Panc1 (cell line): ENCODE measurements at regions not wholly inside any gene's neighbourhood (a gene's known extent, or its start where the extent isn't known, plus 50 kb on each side); places are given as distances from the start of the nearest gene placed in this dataset.

Source experiments
- ATAC-seq: fragments of 200-7000 bp; cut with Tn5 transposase; 2 replicates; pipeline ENCODE4 v1.9.1; 2020; ENCODE audit warnings: mild to moderate bottlenecking, moderate library complexity
- BruUV-seq: library from RNA; stranded (reverse); fragments of 400-500 nt; replicated peaks from 2 replicates; lab custom pipeline; 2021; lab: Mats Ljungman, UMichigan
- CTCF ChIA-PET: fragments of 300-600 bp; sonication (Branson Sonifier 250); formaldehyde crosslinking; loops from one replicate; lab custom pipeline; 2022; ENCODE audit warnings: antibody characterized with exemption; lab: Charles Lee
- POLR2A ChIA-PET: fragments of 300-600 bp; sonication (Branson Sonifier 250); formaldehyde crosslinking; loops from one replicate; lab custom pipeline; 2022; ENCODE audit warnings: antibody characterized with exemption; lab: Charles Lee
- DNase-seq: peaks from one replicate; pipeline ENCODE4 v3.0.0-alpha.2; 2010; ENCODE audit warnings: low read depth, low spot score
- H3K27ac ChIP-seq: 2 replicates; pipeline ENCODE4 v1.5.1; 2011; ENCODE audit warnings: mild to moderate bottlenecking, low read length, inconsistent platforms
- H3K27me3 ChIP-seq: fragments of 200-500 bp; sonication (Bioruptor generic); 2 replicates; pipeline ENCODE4 v1.6.0; 2014; ENCODE audit warnings: low read length, inconsistent platforms; ENCODE audit not compliant: control insufficient read depth, insufficient read depth
- H3K36me3 ChIP-seq: fragments of 200-500 bp; sonication (Bioruptor generic); 2 replicates; pipeline ENCODE4 v1.5.1; 2014; ENCODE audit warnings: inconsistent platforms, mild to moderate bottlenecking, low read length, moderate library complexity; ENCODE audit not compliant: control insufficient read depth, insufficient read depth
- H3K4me1 ChIP-seq: 2 replicates; pipeline ENCODE4 v1.5.1; 2011; ENCODE audit warnings: inconsistent platforms, mild to moderate bottlenecking, low read length, moderate library complexity; ENCODE audit not compliant: control insufficient read depth, insufficient read depth
- H3K4me3 ChIP-seq, 2 experiments: 2 replicates each; pipeline ENCODE4 v1.5.1; 2011 to 2012; ENCODE audit warnings: low read depth in 2 of 2, low read length in 2 of 2, mild to moderate bottlenecking in 2 of 2, inconsistent platforms in 1 of 2, moderate library complexity in 1 of 2
- H3K9me3 ChIP-seq: fragments of 200-500 bp; sonication (Bioruptor generic); 2 replicates; pipeline ENCODE4 v1.5.1; 2014; ENCODE audit warnings: low read depth, mild to moderate bottlenecking, inconsistent platforms, low read length, moderate library complexity; ENCODE audit not compliant: control insufficient read depth, insufficient read depth
- POLR2AphosphoS5 ChIP-seq: IDR thresholded peaks from 2 replicates; pipeline ENCODE4 v1.6.1; 2012; ENCODE audit warnings: mild to moderate bottlenecking, low read depth, low read length, moderate library complexity
- SIN3A ChIP-seq: IDR thresholded peaks from 2 replicates; pipeline ENCODE4 v1.6.1; 2012; ENCODE audit warnings: low read depth, mild to moderate bottlenecking, low read length, moderate library complexity, borderline replicate concordance; ENCODE audit not compliant: insufficient read depth
- TCF7L2 ChIP-seq: IDR thresholded peaks from 2 replicates; pipeline ENCODE4 v1.6.1; 2011; ENCODE audit warnings: mild to moderate bottlenecking, low read depth, low read length, inconsistent platforms
- in situ Hi-C: cut with HindIII; loops from 2 replicates; pipeline ENCODE4 v1.10.0; 2016; ENCODE audit warnings: low sequenced_read_pairs, low pct_unique_long_range_greater_than_20kb
- intact Hi-C: fragments of 100-400 bp; cut with micrococcal nuclease; formaldehyde crosslinking; loops from one replicate; pipeline ENCODE4 v1.10.0; 2022; ENCODE audit not compliant: unreplicated experiment
- TF ChIP-seq, protein P1 (sequence below): fragments of 450-650 bp; IDR thresholded peaks from 2 replicates; pipeline ENCODE4 v1.5.1; 2017; ENCODE audit warnings: mild to moderate bottlenecking
- TF ChIP-seq, protein P2 (sequence below), 2 experiments: IDR thresholded peaks; 2 replicates each; pipeline ENCODE4 v1.6.1; 2011 to 2012; ENCODE audit warnings: low read depth in 2 of 2, control low read depth in 1 of 2, low read length in 1 of 2, mild to moderate bottlenecking in 1 of 2, moderate library complexity in 1 of 2; ENCODE audit not compliant: insufficient read depth in 1 of 2

GRCh38 chr3:16114429-16114828 lies 60.1 kb upstream of the GALNT15 start:
- H3K9me3 ChIP-seq, result no peaks in the 10 kb centered on the region
- ATAC-seq (no peak), DNase-seq (no peak)
- H3K27me3 ChIP-seq, result no peaks in the 10 kb centered on the region
- POLR2A ChIA-PET, result no interaction called here
- H3K36me3 ChIP-seq, result no peaks in the 10 kb centered on the region
- TF ChIP-seq, protein P1, sequence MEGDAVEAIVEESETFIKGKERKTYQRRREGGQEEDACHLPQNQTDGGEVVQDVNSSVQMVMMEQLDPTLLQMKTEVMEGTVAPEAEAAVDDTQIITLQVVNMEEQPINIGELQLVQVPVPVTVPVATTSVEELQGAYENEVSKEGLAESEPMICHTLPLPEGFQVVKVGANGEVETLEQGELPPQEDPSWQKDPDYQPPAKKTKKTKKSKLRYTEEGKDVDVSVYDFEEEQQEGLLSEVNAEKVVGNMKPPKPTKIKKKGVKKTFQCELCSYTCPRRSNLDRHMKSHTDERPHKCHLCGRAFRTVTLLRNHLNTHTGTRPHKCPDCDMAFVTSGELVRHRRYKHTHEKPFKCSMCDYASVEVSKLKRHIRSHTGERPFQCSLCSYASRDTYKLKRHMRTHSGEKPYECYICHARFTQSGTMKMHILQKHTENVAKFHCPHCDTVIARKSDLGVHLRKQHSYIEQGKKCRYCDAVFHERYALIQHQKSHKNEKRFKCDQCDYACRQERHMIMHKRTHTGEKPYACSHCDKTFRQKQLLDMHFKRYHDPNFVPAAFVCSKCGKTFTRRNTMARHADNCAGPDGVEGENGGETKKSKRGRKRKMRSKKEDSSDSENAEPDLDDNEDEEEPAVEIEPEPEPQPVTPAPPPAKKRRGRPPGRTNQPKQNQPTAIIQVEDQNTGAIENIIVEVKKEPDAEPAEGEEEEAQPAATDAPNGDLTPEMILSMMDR, result no peak
- TF ChIP-seq TCF7L2 (no peak), POLR2AphosphoS5 (no peak), SIN3A (no peak)
- TF ChIP-seq, protein P2, sequence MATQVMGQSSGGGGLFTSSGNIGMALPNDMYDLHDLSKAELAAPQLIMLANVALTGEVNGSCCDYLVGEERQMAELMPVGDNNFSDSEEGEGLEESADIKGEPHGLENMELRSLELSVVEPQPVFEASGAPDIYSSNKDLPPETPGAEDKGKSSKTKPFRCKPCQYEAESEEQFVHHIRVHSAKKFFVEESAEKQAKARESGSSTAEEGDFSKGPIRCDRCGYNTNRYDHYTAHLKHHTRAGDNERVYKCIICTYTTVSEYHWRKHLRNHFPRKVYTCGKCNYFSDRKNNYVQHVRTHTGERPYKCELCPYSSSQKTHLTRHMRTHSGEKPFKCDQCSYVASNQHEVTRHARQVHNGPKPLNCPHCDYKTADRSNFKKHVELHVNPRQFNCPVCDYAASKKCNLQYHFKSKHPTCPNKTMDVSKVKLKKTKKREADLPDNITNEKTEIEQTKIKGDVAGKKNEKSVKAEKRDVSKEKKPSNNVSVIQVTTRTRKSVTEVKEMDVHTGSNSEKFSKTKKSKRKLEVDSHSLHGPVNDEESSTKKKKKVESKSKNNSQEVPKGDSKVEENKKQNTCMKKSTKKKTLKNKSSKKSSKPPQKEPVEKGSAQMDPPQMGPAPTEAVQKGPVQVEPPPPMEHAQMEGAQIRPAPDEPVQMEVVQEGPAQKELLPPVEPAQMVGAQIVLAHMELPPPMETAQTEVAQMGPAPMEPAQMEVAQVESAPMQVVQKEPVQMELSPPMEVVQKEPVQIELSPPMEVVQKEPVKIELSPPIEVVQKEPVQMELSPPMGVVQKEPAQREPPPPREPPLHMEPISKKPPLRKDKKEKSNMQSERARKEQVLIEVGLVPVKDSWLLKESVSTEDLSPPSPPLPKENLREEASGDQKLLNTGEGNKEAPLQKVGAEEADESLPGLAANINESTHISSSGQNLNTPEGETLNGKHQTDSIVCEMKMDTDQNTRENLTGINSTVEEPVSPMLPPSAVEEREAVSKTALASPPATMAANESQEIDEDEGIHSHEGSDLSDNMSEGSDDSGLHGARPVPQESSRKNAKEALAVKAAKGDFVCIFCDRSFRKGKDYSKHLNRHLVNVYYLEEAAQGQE (IDR thresholded peaks at IDR 0.05; ENCODE audit: insufficient read depth in 1 of 2, low read depth in 2 of 2, low read length in 1 of 2), result no peak
- no peak overlapping the region for H3K4me3 ChIP-seq
- in situ Hi-C loops, result no loop called here
- CTCF ChIA-PET, result no interaction called here
- H3K27ac ChIP-seq, result no peak overlapping the region
- no peaks in the 10 kb centered on the region for H3K4me1 ChIP-seq
- BruUV-seq, result no TSS peak
- intact Hi-C loops, result no loop called here

DNA sequence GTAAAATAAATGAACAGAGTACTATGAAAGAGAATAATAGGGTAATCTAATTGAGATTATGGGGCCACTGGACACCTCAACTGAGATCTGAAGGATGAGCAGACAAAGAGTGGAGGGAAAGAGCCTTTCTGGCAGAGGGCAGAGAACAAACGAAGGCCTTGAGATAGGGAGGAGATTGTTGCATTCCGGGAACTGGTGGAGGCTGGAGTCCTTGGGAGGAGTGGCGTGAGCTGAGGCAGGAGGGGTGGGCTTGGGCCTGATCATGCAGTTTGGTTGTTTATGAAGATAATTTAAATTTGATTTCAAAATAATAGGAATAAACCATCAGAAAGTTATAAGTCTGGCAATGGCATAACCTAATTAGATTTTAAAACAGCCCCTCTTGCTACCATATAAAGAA lies 59.5 kb upstream of the GALNT15 start:
- CTCF ChIA-PET, result no interaction called here
- intact Hi-C loops (no loop called here), in situ Hi-C loops (no loop called here)
- no peak overlapping the region for H3K27ac ChIP-seq
- ATAC-seq (no peak), DNase-seq (no peak)
- no peaks in the 10 kb centered on the region for H3K36me3 ChIP-seq
- no peak overlapping the region for H3K4me3 ChIP-seq
- no peak for TF ChIP-seq SIN3A
- TF ChIP-seq, protein P2 (IDR thresholded peaks at IDR 0.05; ENCODE audit: insufficient read depth in 1 of 2, low read depth in 2 of 2, low read length in 1 of 2), result no peak
- no peak for TF ChIP-seq POLR2AphosphoS5
- no peak for TF ChIP-seq TCF7L2
- TF ChIP-seq, protein P1, result no peak
- no peaks in the 10 kb centered on the region for H3K9me3 ChIP-seq
- H3K27me3 ChIP-seq, result no peaks in the 10 kb centered on the region
- POLR2A ChIA-PET, result no interaction called here
- BruUV-seq, result no TSS peak
- H3K4me1 ChIP-seq, result no peaks in the 10 kb centered on the region
